HG02885 (cell line): ENCODE measurements at regions not wholly inside any gene's neighbourhood (a gene's known extent, or its start where the extent isn't known, plus 50 kb on each side); places are given as distances from the start of the nearest gene placed in this dataset.
A peak's percentile ranks its signal among the peaks of the same experiment; 100 is the strongest.
"Not testable (repeated sequence)": the region's sequence is repeated elsewhere in the genome, so short reads cannot be mapped to it uniquely, and the experiment has no call there.

Experiments used
- ATAC-seq: cut with Tn5 transposase; IDR thresholded peaks from one replicate; pipeline ENCODE4 v1.9.1; 2021; ENCODE audit warnings: mild to moderate bottlenecking; ENCODE audit not compliant: unreplicated experiment, poor library complexity

DNA sequence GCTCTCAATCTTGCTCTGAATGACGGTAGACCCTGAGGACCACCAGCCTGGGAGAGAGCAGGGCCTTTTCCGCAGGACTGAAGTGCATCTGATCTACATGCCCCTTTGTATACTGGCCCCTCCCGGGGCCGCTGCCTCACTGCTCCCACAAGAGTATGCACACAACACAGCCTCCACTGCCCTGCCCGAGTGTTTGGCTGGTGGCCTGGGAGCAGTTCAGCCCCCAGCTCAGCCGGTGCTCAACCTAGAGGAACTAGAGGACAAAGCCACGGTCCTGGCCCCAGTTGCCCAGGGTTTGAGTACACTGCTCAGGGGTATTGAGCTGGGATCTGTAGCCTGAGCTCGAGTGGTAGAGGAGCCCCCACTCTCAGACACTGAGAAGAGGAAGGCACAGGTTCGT is 118.9 kb upstream of the CAB39 start:
- ATAC-seq: no peak

DNA sequence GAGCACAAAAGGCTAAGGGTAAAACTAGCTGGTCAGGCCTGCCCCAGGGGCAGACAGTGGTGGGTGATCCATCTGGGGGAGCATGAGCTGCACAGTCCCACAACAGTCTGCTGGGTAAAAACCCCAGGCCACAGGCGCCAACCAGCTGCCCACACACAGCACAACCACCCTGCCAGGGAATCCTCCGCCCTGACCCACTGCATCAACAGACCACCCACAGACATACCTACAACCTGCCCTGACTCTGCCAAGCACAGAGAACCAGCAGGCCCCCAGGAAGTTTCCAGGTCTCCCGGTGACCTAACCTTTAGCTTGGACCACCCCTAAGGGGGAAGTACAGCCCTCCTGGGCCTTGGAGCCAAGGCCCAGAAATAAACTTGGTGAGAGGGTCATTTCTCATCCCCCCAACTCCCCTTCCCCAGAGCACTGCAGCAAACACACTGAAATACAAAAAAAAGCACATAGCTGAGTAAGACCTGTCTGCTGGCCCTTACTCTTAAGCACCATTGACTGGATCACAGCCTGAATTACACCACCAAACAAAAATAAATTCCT is 118.3 kb upstream of the CAB39 start:
- ATAC-seq: no peak

- ATAC-seq: no peak
Observed at GRCh38 chr2:230599853-230600252, 112.8 kb upstream of the CAB39 start.

DNA sequence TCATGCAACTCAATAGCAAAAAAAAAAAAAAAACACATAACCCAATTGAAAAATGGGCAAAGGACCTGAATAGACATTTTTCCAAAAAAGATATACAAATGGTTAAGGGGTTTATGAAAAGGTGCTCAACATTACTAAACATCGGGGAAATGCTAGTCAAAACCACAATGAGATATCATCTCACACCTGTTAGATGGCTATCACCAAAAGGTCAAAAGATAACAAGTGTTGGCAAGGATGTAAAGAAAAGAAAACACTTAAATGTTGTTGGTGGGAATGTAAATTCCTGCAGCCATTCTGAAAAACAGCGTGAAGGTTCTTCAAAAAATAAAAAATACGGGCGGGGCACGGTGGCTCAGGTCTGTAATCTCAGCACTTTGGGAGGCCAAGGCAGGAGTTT is 112.4 kb upstream of the CAB39 start:
- ATAC-seq: no peak

DNA sequence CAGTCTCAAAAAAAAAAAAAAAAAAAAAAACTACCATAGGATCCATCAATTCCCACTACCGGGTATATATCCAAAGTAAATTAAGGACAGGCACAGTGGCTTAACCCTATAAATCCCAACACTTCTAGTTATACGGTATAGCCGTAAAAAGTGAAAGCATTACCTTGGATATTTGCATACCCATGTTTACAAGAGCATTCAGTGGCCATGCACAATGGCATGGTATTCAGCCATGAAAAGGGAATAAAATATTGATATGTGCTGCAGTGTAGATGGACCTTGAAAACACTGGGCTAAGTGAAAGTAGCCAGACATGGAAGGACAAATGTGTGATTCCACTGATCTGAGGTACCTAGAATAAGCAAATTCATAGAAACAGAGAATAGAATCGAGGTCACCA is 111.8 kb upstream of the CAB39 start:
- ATAC-seq: no peak

DNA sequence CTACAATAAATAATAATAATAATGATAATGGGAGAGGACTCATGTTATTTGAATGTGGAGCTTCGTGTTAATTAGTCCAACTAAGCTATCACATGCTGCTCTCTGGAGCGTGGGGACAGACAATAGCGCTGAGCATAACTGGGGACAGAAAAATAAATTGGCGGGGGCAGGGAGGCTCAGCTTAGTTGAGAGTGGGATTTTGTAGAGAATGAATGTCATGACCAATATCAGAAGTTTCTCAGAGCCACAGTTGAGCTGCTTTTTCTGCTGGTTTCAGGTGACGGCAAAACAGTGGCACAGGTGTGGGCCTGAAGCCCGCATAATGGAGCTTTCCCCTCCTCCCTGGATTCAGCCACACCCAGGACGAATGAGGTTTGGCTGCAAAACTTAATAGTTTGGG is 111.1 kb upstream of the CAB39 start:
- peak; percentile 71 for ATAC-seq

- peak; percentile 47 for ATAC-seq
Observed at GRCh38 chr2:230602562-230603230, 109.9 kb upstream of the CAB39 start.

DNA sequence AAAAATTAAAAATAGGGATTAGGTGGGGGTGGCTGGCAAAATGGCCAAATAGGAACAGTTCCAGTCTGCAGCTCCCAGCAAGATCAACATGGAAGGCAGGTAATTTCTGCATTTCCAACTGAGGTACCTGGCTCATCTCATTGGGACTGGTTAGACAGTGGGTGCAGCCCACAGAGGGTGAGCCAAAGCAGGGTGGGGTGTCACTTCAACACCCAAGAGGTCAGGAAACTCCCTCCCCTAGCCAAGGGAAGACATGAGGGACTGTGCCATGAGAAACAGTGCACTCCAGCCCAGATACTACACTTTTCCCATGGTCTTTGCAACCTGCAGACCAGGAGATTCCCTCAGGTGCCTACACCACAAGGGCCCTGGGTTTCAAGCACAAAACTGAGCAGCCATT is 109.3 kb upstream of the CAB39 start:
- ATAC-seq: not testable (repeated sequence)

DNA sequence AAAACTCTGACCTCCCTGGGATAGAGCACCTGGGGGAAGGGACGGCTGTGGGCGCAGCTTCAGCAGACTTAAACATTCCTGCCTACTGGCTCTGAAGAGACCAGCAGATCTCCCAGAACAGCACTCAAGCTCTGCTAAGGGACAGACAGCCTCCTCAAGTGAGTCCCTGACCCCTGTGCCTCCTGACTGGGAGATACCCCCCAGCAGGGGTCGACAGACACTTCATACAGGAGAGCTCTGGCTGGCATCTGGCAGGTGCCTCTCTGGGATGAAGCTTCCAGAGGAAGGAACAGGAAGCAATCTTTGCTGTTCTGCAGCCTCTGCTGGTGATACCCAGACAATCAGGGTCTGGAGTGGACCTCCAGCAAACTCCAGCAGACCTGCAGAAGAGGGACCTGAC is 108.5 kb upstream of the CAB39 start:
- not testable (repeated sequence) for ATAC-seq

GRCh38 chr2:230614040-230614439 is 98.6 kb upstream of the CAB39 start:
- ATAC-seq: no peak

- ATAC-seq: peak; percentile 86
Observed at GRCh38 chr2:230614913-230615332, 97.7 kb upstream of the CAB39 start.

GRCh38 chr2:230617256-230617706 is 95.4 kb upstream of the CAB39 start:
- ATAC-seq: not testable (repeated sequence)

GRCh38 chr2:230619491-230619890 is 93.2 kb upstream of the CAB39 start:
- ATAC-seq: no peak

- ATAC-seq: not testable (repeated sequence)
Observed at GRCh38 chr2:230625220-230625619, 87.4 kb upstream of the CAB39 start.

GRCh38 chr2:230627091-230627490 is 85.6 kb upstream of the CAB39 start:
- not testable (repeated sequence) for ATAC-seq

GRCh38 chr2:230627806-230628724 is 84.6 kb upstream of the CAB39 start:
- ATAC-seq: no peak

DNA sequence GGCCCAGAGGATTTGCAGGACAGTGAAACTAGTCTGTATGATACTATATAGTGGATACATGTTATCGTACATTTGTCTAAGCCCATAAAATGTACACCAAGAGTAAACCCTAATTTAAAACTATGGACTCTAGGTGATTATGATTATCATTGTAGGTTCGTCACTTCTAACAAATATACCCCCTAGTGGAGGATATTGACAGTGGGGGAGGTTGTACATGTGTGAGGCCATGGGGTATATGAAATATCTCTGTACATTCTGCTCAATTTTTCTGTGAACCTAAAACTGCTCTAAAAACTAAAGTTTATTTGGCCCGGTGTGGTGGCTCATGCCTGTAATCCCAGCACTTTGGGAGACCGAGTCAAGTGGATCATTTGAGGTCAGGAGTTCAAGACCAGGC is 81.2 kb upstream of the CAB39 start:
- no peak for ATAC-seq

DNA sequence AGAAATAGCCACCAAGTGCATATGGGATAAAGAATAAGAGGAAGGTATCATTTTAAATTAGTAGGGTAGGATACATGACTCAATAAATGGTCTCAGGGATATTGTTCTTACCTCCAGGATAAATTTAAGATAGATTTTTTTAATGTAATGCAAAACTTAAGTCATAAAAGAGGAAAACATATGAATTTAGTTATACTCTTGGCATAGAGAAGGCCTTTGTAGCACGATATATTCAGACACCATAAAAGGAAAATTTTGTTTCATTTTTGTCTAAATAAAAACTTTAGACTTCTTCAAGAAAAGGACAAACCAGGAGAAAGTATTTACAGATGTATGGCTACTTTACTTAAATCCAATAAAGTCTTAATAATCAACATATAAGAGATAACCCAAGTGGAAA is 78.5 kb upstream of the CAB39 start:
- ATAC-seq: no peak

DNA sequence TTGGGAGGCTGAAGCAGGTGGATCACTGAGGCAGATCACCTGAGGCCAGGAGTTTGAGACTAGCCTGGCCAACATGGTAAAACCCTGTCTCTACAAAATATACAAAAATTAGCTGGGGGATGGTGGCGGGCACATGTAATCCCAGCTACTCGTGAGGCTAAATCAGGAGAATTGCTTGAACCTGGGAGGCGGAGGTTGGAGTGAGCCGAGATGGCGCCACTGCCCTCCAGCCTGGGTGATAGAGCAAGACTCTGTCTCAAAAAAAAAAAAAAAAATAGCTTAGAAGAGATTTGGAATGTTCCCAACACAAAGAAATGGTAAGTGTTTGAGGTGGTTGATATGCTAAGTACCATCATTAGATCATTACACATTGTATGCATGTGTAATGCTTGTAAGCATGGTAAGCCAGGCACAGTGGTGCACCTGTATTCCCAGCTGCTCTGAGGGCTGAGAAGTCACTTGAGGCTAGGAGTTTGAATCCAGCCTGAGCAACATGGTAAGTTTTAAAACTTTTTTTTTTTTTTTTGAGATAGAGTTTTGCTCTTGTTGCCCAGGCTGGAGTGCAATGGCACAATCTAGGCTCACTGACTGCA is 77.8 kb upstream of the CAB39 start:
- ATAC-seq: not testable (repeated sequence)

- ATAC-seq: peak; percentile 44
Observed at GRCh38 chr2:230636684-230637271, 75.9 kb upstream of the CAB39 start.
